Middle frontal gyrus (tissue), 1 donor: ENCODE measurements at regions not wholly inside any gene's neighbourhood (a gene's known extent, or its start where the extent isn't known, plus 50 kb on each side); places are given as distances from the start of the nearest gene placed in this dataset.

ENCODE experiments used
- DNase-seq: peaks from one replicate; pipeline ENCODE4 v3.0.0-alpha.2; 2015; ENCODE audit warnings: low spot score; ENCODE audit errors: extremely low spot score

GRCh38 chr16:6682142-6682811 lies 650.4 kb upstream of the RBFOX1 start:
- no peak for DNase-seq

- no peak for DNase-seq
Measured at GRCh38 chr16:6678586-6678985, 654.1 kb upstream of the RBFOX1 start.

GRCh38 chr16:6674071-6674470 lies 658.6 kb upstream of the RBFOX1 start:
- DNase-seq, result no peak

- DNase-seq, result no peak
Measured at GRCh38 chr16:6672507-6672906, 660.1 kb upstream of the RBFOX1 start.

GRCh38 chr16:6667393-6667792 lies 665.3 kb upstream of the RBFOX1 start:
- no peak for DNase-seq

GRCh38 chr16:6665126-6665525 lies 667.5 kb upstream of the RBFOX1 start:
- no peak for DNase-seq

- no peak for DNase-seq
Measured at GRCh38 chr16:6663668-6664067, 669.0 kb upstream of the RBFOX1 start.

GRCh38 chr16:6656760-6657159 lies 675.9 kb upstream of the RBFOX1 start:
- DNase-seq, result no peak

- no peak for DNase-seq
Measured at GRCh38 chr16:6646891-6647290, 685.8 kb upstream of the RBFOX1 start.

GRCh38 chr16:6645768-6646568 lies 686.7 kb upstream of the RBFOX1 start:
- no peak for DNase-seq

- DNase-seq, result no peak
Measured at GRCh38 chr16:6644916-6645315, 687.7 kb upstream of the RBFOX1 start.

GRCh38 chr16:6643080-6643686 lies 689.5 kb upstream of the RBFOX1 start:
- peak; percentile 47 for DNase-seq

GRCh38 chr16:6642271-6642670 lies 690.4 kb upstream of the RBFOX1 start:
- DNase-seq, result no peak

GRCh38 chr16:6641091-6641490 lies 691.6 kb upstream of the RBFOX1 start:
- no peak for DNase-seq

- no peak for DNase-seq
Measured at GRCh38 chr16:6636457-6636856, 696.2 kb upstream of the RBFOX1 start.

- DNase-seq, result no peak
Measured at GRCh38 chr16:6634151-6634550, 698.5 kb upstream of the RBFOX1 start.

GRCh38 chr16:6633456-6633855 lies 699.2 kb upstream of the RBFOX1 start:
- no peak for DNase-seq

- DNase-seq, result no peak
Measured at GRCh38 chr16:6629110-6629509, 703.5 kb upstream of the RBFOX1 start.

GRCh38 chr16:6625606-6626005 lies 707.0 kb upstream of the RBFOX1 start:
- DNase-seq, result no peak

GRCh38 chr16:6618874-6619273 lies 713.8 kb upstream of the RBFOX1 start:
- DNase-seq, result no peak

GRCh38 chr16:6616746-6617145 lies 715.9 kb upstream of the RBFOX1 start:
- no peak for DNase-seq

GRCh38 chr16:6615636-6616035 lies 717.0 kb upstream of the RBFOX1 start:
- no peak for DNase-seq

GRCh38 chr16:6611535-6611934 lies 721.1 kb upstream of the RBFOX1 start:
- no peak for DNase-seq
